ENCODE measurements at regions not wholly inside any gene's neighbourhood (a gene's known extent, or its start where the extent isn't known, plus 50 kb on each side); places are given as distances from the start of the nearest gene placed in this dataset.

GRCh38 chr16:5450409-5451104 is 353.0 kb upstream of the EEF2KMT start:
- DNase-seq (ENCODE audit: low spot score), result no peak

GRCh38 chr16:5449901-5450300 is 352.3 kb upstream of the EEF2KMT start:
- no peak for DNase-seq (ENCODE audit: low spot score)

GRCh38 chr16:5448798-5449197 is 351.2 kb upstream of the EEF2KMT start:
- no peak for DNase-seq (ENCODE audit: low spot score)

GRCh38 chr16:5447734-5448133 is 350.1 kb upstream of the EEF2KMT start:
- DNase-seq (ENCODE audit: low spot score), result no peak

- no peak for DNase-seq (ENCODE audit: low spot score)
Observed at GRCh38 chr16:5446623-5447240, 349.1 kb upstream of the EEF2KMT start.

GRCh38 chr16:5444189-5444588 is 346.6 kb upstream of the EEF2KMT start:
- DNase-seq (ENCODE audit: low spot score), result no peak

GRCh38 chr16:5442986-5443385 is 345.4 kb upstream of the EEF2KMT start:
- no peak for DNase-seq (ENCODE audit: low spot score)

- no peak for DNase-seq (ENCODE audit: low spot score)
Observed at GRCh38 chr16:5442054-5442453, 344.5 kb upstream of the EEF2KMT start.

- no peak for DNase-seq (ENCODE audit: low spot score)
Observed at GRCh38 chr16:5438591-5438990, 341.0 kb upstream of the EEF2KMT start.

GRCh38 chr16:5433587-5433986 is 336.0 kb upstream of the EEF2KMT start:
- no peak for DNase-seq (ENCODE audit: low spot score)

- DNase-seq (ENCODE audit: low spot score), result no peak
Observed at GRCh38 chr16:5432166-5432565, 334.6 kb upstream of the EEF2KMT start.

GRCh38 chr16:5430598-5430997 is 333.0 kb upstream of the EEF2KMT start:
- DNase-seq (ENCODE audit: low spot score), result no peak

GRCh38 chr16:5428932-5429331 is 331.3 kb upstream of the EEF2KMT start:
- DNase-seq (ENCODE audit: low spot score), result peak; percentile 12

GRCh38 chr16:5427571-5427970 is 330.0 kb upstream of the EEF2KMT start:
- no peak for DNase-seq (ENCODE audit: low spot score)

- no peak for DNase-seq (ENCODE audit: low spot score)
Observed at GRCh38 chr16:5422643-5423496, 325.3 kb upstream of the EEF2KMT start.

GRCh38 chr16:5422047-5422446 is 324.5 kb upstream of the EEF2KMT start:
- no peak for DNase-seq (ENCODE audit: low spot score)

- DNase-seq (ENCODE audit: low spot score), result no peak
Observed at GRCh38 chr16:5416013-5416412, 318.4 kb upstream of the EEF2KMT start.

GRCh38 chr16:5415123-5415522 is 317.5 kb upstream of the EEF2KMT start:
- peak; percentile 3 for DNase-seq (ENCODE audit: low spot score)

- DNase-seq (ENCODE audit: low spot score), result no peak
Observed at GRCh38 chr16:5412731-5413130, 315.1 kb upstream of the EEF2KMT start.

GRCh38 chr16:5398203-5398602 is 300.6 kb upstream of the EEF2KMT start:
- no peak for DNase-seq (ENCODE audit: low spot score)

- no peak for DNase-seq (ENCODE audit: low spot score)
Observed at GRCh38 chr16:5396880-5397279, 299.3 kb upstream of the EEF2KMT start.

GRCh38 chr16:5393070-5393469 is 295.5 kb upstream of the EEF2KMT start:
- DNase-seq (ENCODE audit: low spot score), result no peak

- no peak for DNase-seq (ENCODE audit: low spot score)
Observed at GRCh38 chr16:5386989-5387388, 289.4 kb upstream of the EEF2KMT start.

Data from HT-29 (cell line).